SK-N-MC (cell line): ENCODE measurements at regions not wholly inside any gene's neighbourhood (a gene's known extent, or its start where the extent isn't known, plus 50 kb on each side); places are given as distances from the start of the nearest gene placed in this dataset.

Experiments used
- EZH2 ChIP-seq: fragments of 200-600 bp; sonication (generic); IDR thresholded peaks from one replicate; pipeline ENCODE4 v1.6.1; 2017; ENCODE audit warnings: antibody characterized with exemption
- FOXP2 ChIP-seq: optimal IDR thresholded peaks from 2 replicates; pipeline ENCODE3; 2011; ENCODE audit warnings: mild to moderate bottlenecking, moderate library complexity; ENCODE audit not compliant: insufficient read depth; ENCODE audit errors: extremely low read length, control extremely low read depth
- POLR2AphosphoS5 ChIP-seq: IDR thresholded peaks from 2 replicates; pipeline ENCODE4 v1.6.1; 2012; ENCODE audit warnings: mild to moderate bottlenecking, low read depth, low read length, borderline replicate concordance

DNA sequence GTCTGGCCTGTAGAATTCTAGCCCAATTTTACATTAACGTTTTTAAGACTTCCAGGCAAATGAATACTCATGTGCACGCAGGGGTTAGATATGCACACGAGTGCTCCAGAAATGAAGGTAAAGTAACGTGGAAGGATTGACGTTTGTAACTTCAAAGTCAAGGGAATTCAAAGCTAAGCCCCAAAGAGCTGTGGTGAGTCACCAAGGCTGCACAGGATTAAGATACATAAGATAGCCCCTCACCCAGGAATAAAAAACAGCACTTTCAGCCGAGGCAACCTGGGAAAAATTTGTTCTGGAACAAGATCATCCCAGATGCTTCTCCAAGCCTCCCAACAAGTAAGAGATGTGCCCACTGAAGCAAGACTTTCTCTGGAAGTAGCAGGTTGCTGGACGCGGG is 259.6 kb upstream of the PLXNA2 start:
- TF ChIP-seq POLR2AphosphoS5 (no peak), EZH2 (no peak), FOXP2 (no peak)
